C4-2B (cell line): ENCODE measurements at regions not wholly inside any gene's neighbourhood (a gene's known extent, or its start where the extent isn't known, plus 50 kb on each side); places are given as distances from the start of the nearest gene placed in this dataset.

Experiments used
- ZFX ChIP-seq: fragments of 450-650 bp; IDR thresholded peaks from 2 replicates; pipeline ENCODE4 v1.6.1; 2017
- TF ChIP-seq, protein P1 (sequence below): fragments of 450-650 bp; conservative IDR thresholded peaks from 2 replicates; pipeline ENCODE4 v1.5.1; 2017; ENCODE audit warnings: mild to moderate bottlenecking

DNA sequence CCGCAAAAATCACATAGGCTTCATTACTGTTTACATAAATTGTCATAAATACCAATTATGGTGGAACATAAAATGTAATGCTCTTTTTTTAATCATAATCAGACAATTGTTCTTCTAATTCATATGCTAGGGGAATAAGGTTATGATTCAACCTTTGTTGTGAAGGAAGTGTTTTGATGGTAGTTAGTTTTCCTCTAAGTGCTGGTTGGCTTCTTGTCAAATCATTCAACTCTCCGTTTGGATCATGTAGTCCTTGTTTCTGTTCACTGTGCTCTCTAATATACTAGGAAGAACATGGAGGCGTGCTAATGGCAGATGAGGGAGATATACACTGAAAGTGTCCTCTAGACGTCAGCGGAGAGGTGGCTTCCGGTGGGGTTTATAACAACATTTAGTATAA lies 1938.0 kb upstream of the PIK3C3 start:
- TF ChIP-seq, protein P1, sequence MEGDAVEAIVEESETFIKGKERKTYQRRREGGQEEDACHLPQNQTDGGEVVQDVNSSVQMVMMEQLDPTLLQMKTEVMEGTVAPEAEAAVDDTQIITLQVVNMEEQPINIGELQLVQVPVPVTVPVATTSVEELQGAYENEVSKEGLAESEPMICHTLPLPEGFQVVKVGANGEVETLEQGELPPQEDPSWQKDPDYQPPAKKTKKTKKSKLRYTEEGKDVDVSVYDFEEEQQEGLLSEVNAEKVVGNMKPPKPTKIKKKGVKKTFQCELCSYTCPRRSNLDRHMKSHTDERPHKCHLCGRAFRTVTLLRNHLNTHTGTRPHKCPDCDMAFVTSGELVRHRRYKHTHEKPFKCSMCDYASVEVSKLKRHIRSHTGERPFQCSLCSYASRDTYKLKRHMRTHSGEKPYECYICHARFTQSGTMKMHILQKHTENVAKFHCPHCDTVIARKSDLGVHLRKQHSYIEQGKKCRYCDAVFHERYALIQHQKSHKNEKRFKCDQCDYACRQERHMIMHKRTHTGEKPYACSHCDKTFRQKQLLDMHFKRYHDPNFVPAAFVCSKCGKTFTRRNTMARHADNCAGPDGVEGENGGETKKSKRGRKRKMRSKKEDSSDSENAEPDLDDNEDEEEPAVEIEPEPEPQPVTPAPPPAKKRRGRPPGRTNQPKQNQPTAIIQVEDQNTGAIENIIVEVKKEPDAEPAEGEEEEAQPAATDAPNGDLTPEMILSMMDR = no peak
- TF ChIP-seq ZFX = no peak
